Naive thymus-derived CD4-positive, alpha-beta T cell (primary cell): ENCODE measurements at regions not wholly inside any gene's neighbourhood (a gene's known extent, or its start where the extent isn't known, plus 50 kb on each side); places are given as distances from the start of the nearest gene placed in this dataset.

Source experiments
- ATAC-seq: fragments of 150-1000 bp; cut with Tn5 transposase; 2 replicates; pipeline ENCODE4 v1.10.0; 2021; ENCODE audit warnings: mild to moderate bottlenecking, moderate library complexity
- CTCF ChIA-PET: fragments of 350-600 bp; sonication (Branson Sonifier 250); formaldehyde crosslinking; loops from one replicate; lab custom pipeline; 2021; ENCODE audit warnings: antibody characterized with exemption; lab: Charles Lee
- POLR2A ChIA-PET: fragments of 350-600 bp; sonication (Branson Sonifier 250); formaldehyde crosslinking; loops from one replicate; lab custom pipeline; 2021; ENCODE audit warnings: antibody characterized with exemption, inconsistent platforms; lab: Charles Lee
- DNase-seq, 9 donors: peaks; one replicate each; pipeline versions ENCODE4 v3.0.0 to v3.0.0-alpha.2; 2020 to 2022; ENCODE audit warnings: mixed read lengths in 1 of 9
- H3K27ac ChIP-seq: one replicate; pipeline ENCODE4 v1.7.0; 2013; ENCODE audit warnings: mild to moderate bottlenecking, low read depth, low read length, moderate library complexity
- H3K27me3 ChIP-seq, 2 donors: one replicate each; pipeline ENCODE4 v1.7.0; 2013; ENCODE audit warnings: low read length in 2 of 2, mild to moderate bottlenecking in 2 of 2, moderate library complexity in 2 of 2; ENCODE audit not compliant: control insufficient read depth in 2 of 2, insufficient read depth in 2 of 2
- H3K36me3 ChIP-seq, 3 experiments: 1 replicate in 2 of 3; 2 replicates in 1 of 3; pipeline ENCODE4 v1.7.0; 2013; ENCODE audit warnings: low read length in 3 of 3, mild to moderate bottlenecking in 3 of 3, moderate library complexity in 1 of 3; ENCODE audit not compliant: insufficient read depth in 3 of 3, control insufficient read depth in 2 of 3
- H3K4me1 ChIP-seq, 2 donors: one replicate each; pipeline ENCODE4 v1.7.0; 2013; ENCODE audit warnings: low read length in 2 of 2, mild to moderate bottlenecking in 2 of 2, moderate library complexity in 1 of 2; ENCODE audit not compliant: control insufficient read depth in 2 of 2, insufficient read depth in 2 of 2
- H3K4me3 ChIP-seq: 2 replicates; pipeline ENCODE4 v1.7.0; 2013; ENCODE audit warnings: mild to moderate bottlenecking, low read length
- H3K9me3 ChIP-seq, 3 experiments: 1 replicate in 2 of 3; 2 replicates in 1 of 3; pipeline ENCODE4 v1.7.0; 2013; ENCODE audit warnings: low read length in 3 of 3; ENCODE audit not compliant: control insufficient read depth in 2 of 3
- H3K27ac Mint-ChIP-seq, 9 donors: one replicate each; pipeline ENCODE4 v1.8.0; 2020 to 2022; ENCODE audit warnings: mixed read lengths in 9 of 9, mild to moderate bottlenecking in 8 of 9, moderate library complexity in 5 of 9, inconsistent platforms in 2 of 9
- H3K27me3 Mint-ChIP-seq, 5 donors: one replicate each; pipeline ENCODE4 v1.8.0; 2021 to 2022; ENCODE audit warnings: mixed read lengths in 5 of 5, mild to moderate bottlenecking in 1 of 5
- H3K36me3 Mint-ChIP-seq, 5 donors: one replicate each; pipeline ENCODE4 v1.8.0; 2020 to 2022; ENCODE audit warnings: mixed read lengths in 5 of 5, mild to moderate bottlenecking in 3 of 5, inconsistent platforms in 1 of 5
- H3K4me1 Mint-ChIP-seq, 7 donors: one replicate each; pipeline ENCODE4 v1.8.0; 2020 to 2022; ENCODE audit warnings: mixed read lengths in 7 of 7, mild to moderate bottlenecking in 3 of 7, inconsistent platforms in 1 of 7
- H3K4me3 Mint-ChIP-seq, 10 donors: one replicate each; pipeline ENCODE4 v1.8.0; 2020 to 2022; ENCODE audit warnings: mild to moderate bottlenecking in 10 of 10, mixed read lengths in 10 of 10, moderate library complexity in 6 of 10, inconsistent platforms in 2 of 10
- H3K9me3 Mint-ChIP-seq, 11 donors: one replicate each; pipeline ENCODE4 v1.8.0; 2020 to 2022; ENCODE audit warnings: mixed read lengths in 11 of 11, mild to moderate bottlenecking in 4 of 11, inconsistent platforms in 1 of 11, moderate library complexity in 1 of 11
- intact Hi-C, 2 donors: fragments of 100-400 bp; cut with micrococcal nuclease; formaldehyde crosslinking; loops; one replicate each; pipeline ENCODE4 v1.15.1; 2023

DNA sequence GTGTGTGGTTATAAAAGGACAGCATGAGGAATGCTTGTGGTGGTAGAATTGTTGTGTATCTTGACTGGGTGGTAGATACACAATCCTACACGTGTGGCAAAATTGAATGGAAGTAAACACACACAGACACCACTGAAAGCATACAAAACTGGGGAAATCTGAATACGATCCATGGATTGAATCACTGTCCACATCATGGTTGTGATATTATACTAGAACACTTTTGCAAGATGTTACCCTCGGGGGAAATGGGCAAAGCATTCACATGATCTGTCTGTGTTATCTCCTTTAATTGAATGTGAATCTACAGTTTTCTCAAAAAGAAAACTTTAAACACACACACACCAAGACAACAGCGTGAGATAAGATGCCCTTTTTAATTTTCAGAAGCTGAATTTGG is 165.2 kb upstream of the CELF2 start:
- intact Hi-C loops = no loop called here
- Mint-ChIP-seq H3K27ac (no peak overlapping the region), H3K27me3 (peaks cover 23 to 28% (median 25%) of the 10 kb centered on the region in 5 donors), H3K4me3 (no peak overlapping the region), H3K4me1 (peaks cover 0 to 6% (median 0%) of the 10 kb centered on the region in 7 donors), H3K36me3 (no peaks in the 10 kb centered on the region), H3K9me3 (peaks cover 0 to 3% (median 0%) of the 10 kb centered on the region in 11 donors)
- no peaks in the 10 kb centered on the region for H3K36me3 ChIP-seq
- H3K27me3 ChIP-seq = peaks cover 0 to 3% of the 10 kb centered on the region in 2 donors
- no peaks in the 10 kb centered on the region for H3K4me1 ChIP-seq
- ChIA-PET CTCF (no interaction called here), POLR2A (no interaction called here)
- H3K27ac ChIP-seq = no peak overlapping the region
- DNase-seq (no peak), ATAC-seq (no peak)
- no peak overlapping the region for H3K4me3 ChIP-seq
- H3K9me3 ChIP-seq = no peaks in the 10 kb centered on the region

DNA sequence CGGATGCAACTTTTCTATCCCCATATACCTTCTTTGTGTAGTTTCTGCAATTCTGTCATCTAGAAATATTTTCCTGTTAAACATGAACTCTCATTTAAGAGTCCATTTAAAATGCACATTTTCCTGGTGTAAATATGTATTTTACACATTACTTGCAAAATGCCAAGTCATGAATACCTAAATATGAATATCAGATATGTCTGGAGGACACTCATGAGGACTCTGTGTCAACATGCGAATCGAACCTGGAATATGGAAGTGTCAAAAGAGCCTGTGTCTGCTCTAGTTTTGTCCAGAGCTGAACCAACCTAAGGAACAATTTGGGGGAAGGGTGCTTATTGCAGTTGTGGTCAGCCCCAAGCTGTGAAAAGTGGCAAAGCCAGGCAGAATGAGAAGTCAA is 163.7 kb upstream of the CELF2 start:
- H3K36me3 Mint-ChIP-seq = no peaks in the 10 kb centered on the region
- Histone ChIP-seq H3K27ac (no peak overlapping the region), H3K4me1 (no peaks in the 10 kb centered on the region), H3K36me3 (no peaks in the 10 kb centered on the region), H3K4me3 (no peak overlapping the region), H3K9me3 (no peaks in the 10 kb centered on the region), H3K27me3 (peaks cover 0 to 3% of the 10 kb centered on the region in 2 donors)
- peaks cover 0 to 6% (median 0%) of the 10 kb centered on the region in 7 donors for H3K4me1 Mint-ChIP-seq
- POLR2A ChIA-PET = no interaction called here
- no peak overlapping the region for H3K4me3 Mint-ChIP-seq
- peaks cover 19 to 28% (median 27%) of the 10 kb centered on the region in 5 donors for H3K27me3 Mint-ChIP-seq
- intact Hi-C loops = no loop called here
- H3K27ac Mint-ChIP-seq = no peak overlapping the region
- ATAC-seq (no peak), DNase-seq (no peak)
- CTCF ChIA-PET = no interaction called here
- H3K9me3 Mint-ChIP-seq = peaks cover 0 to 3% (median 0%) of the 10 kb centered on the region in 11 donors

DNA sequence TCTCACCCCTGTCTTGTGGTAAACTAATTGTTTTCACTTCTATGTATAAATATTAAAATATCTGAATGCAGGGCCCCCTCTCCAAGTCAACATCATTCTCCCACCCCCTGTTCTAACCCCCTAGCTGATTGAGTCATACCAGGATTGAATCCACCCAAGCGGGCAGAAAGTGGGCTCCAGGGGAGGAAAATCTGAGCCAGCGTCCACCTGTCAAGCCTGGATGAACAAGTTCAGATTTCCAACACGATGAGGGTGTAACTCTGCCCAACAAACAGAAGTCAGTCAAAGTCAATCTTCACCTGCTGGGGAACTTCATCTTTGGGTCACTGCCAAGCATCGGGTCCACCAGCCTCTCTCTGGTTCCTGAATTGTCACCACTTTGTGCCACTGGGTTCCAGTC is 162.9 kb upstream of the CELF2 start:
- Mint-ChIP-seq H3K4me3 (no peak overlapping the region), H3K9me3 (peaks cover 0 to 3% (median 0%) of the 10 kb centered on the region in 11 donors), H3K36me3 (no peaks in the 10 kb centered on the region), H3K4me1 (peaks cover 0 to 6% (median 0%) of the 10 kb centered on the region in 7 donors), H3K27me3 (peaks cover 18 to 27% (median 24%) of the 10 kb centered on the region in 5 donors), H3K27ac (no peak overlapping the region)
- Histone ChIP-seq H3K36me3 (no peaks in the 10 kb centered on the region), H3K4me1 (no peaks in the 10 kb centered on the region), H3K4me3 (no peak overlapping the region), H3K9me3 (no peaks in the 10 kb centered on the region), H3K27ac (no peak overlapping the region), H3K27me3 (peaks cover 0 to 3% of the 10 kb centered on the region in 2 donors)
- ATAC-seq (no peak), DNase-seq (no peak)
- ChIA-PET CTCF (no interaction called here), POLR2A (no interaction called here)
- intact Hi-C loops = no loop called here

DNA sequence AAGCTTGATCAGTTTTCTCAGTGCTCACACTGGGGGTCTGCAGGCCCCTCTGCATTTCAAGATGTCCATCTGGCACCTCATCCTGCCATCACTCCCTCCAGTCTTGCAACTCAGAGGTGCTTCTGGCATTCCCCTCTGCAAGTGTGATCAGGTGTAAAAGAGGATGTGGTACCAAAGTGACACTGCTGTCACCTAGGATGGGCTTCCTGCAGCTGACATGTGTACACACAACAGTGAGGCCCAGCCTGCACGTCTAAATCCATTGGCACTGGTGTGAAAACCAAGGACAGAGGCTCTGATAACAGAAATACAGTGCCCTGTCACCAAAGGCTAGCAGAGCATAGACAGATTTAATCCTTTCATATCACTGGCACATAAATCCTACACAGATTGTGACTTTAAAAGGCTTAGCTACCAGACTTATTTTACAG is 162.5 kb upstream of the CELF2 start:
- peaks cover 0 to 3% (median 0%) of the 10 kb centered on the region in 11 donors for H3K9me3 Mint-ChIP-seq
- no peaks in the 10 kb centered on the region for H3K9me3 ChIP-seq
- ATAC-seq = peak; percentile 16
- no peak overlapping the region for H3K27ac Mint-ChIP-seq
- H3K27ac ChIP-seq = no peak overlapping the region
- ChIA-PET CTCF (no interaction called here), POLR2A (no interaction called here)
- H3K27me3 ChIP-seq = peaks cover 0 to 3% of the 10 kb centered on the region in 2 donors
- H3K27me3 Mint-ChIP-seq = peaks cover 17 to 27% (median 23%) of the 10 kb centered on the region in 5 donors
- intact Hi-C loops = no loop called here
- no peaks in the 10 kb centered on the region for H3K36me3 Mint-ChIP-seq
- H3K4me1 Mint-ChIP-seq = peaks cover 0 to 6% (median 0%) of the 10 kb centered on the region in 7 donors
- no peak for DNase-seq
- no peak overlapping the region for H3K4me3 ChIP-seq
- no peaks in the 10 kb centered on the region for H3K4me1 ChIP-seq
- H3K4me3 Mint-ChIP-seq = no peak overlapping the region
- H3K36me3 ChIP-seq = no peaks in the 10 kb centered on the region

DNA sequence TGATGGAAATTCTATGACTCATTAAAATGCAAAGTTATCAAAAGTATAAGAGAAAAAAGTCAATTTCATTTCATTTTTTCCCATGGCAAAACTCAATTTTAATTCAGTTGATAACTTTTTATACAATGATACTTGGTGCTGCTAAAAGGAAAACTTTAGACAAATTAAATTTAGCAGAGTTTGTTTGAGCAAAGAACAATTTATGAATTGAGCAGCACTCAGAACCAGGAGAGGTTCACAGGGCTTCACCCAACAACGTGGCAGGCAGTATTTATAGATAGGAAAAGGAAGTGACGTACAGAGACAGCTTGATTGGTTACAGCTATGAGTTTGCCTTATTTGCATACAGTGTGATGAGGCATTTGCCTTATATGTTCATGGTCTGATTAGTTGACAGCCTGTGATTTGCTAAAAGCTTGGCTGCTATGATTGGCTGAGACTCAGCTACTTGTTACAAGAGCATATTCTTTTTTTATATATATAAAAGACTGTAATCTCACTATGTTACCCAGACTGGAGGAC is 157.2 kb upstream of the CELF2 start:
- ChIA-PET CTCF (no interaction called here), POLR2A (no interaction called here)
- no peak overlapping the region for H3K27ac Mint-ChIP-seq
- intact Hi-C loops = no loop called here
- Histone ChIP-seq H3K27ac (no peak overlapping the region), H3K4me3 (no peak overlapping the region), H3K27me3 (no peaks in the 10 kb centered on the region), H3K4me1 (no peaks in the 10 kb centered on the region), H3K36me3 (no peaks in the 10 kb centered on the region), H3K9me3 (no peaks in the 10 kb centered on the region)
- no peak for DNase-seq
- peaks cover 0 to 8% (median 5%) of the 10 kb centered on the region in 5 donors for H3K27me3 Mint-ChIP-seq
- H3K4me3 Mint-ChIP-seq = no peak overlapping the region
- ATAC-seq = no peak
- no peaks in the 10 kb centered on the region for H3K4me1 Mint-ChIP-seq
- peaks cover 0 to 4% (median 0%) of the 10 kb centered on the region in 11 donors for H3K9me3 Mint-ChIP-seq
- no peaks in the 10 kb centered on the region for H3K36me3 Mint-ChIP-seq

DNA sequence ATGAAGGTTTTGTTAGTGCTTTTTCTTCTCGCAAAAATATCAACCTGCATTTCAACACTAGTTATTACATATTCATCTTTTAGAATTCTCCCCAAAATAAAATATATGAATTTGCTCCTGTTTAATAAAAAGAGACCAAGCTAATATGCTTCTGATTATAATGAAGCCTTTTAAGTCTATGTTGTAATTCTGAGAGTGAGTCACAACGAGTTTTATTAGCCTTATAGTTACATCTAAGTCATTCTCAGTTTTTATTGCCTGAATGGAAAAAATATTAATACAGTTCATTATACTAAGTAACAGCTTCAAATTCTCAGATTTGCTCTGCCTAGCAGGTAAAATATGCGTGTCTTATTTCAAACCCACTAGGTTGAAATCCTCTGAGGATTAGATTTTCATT is 152.4 kb upstream of the CELF2 start:
- POLR2A ChIA-PET = no interaction called here
- CTCF ChIA-PET = no interaction called here

DNA sequence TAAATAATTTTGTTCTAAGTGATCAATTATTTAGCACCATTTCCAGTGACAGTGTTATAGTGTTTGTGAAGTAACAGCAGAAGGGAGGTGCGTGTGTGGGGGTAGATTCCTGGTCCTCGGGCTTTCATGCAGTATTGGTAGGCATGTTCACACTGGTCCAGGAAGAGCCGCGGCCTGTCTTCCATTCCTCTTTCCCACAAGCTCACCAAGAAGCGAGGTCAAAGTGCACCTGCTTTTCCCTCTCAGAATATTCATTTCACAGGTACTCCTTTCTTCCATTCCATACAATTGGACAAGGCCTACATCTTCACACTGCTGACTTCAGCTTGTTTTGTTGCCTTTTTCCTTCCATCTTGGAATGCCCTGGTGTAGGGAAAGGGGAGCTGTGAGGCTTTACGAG is 151.8 kb upstream of the CELF2 start:
- ChIA-PET CTCF (no interaction called here), POLR2A (no interaction called here)
- Histone ChIP-seq H3K9me3 (no peaks in the 10 kb centered on the region), H3K27ac (no peak overlapping the region), H3K36me3 (no peaks in the 10 kb centered on the region), H3K4me3 (no peak overlapping the region), H3K4me1 (no peaks in the 10 kb centered on the region), H3K27me3 (no peaks in the 10 kb centered on the region)
- H3K27ac Mint-ChIP-seq = no peak overlapping the region
- no peaks in the 10 kb centered on the region for H3K36me3 Mint-ChIP-seq
- intact Hi-C loops = no loop called here
- no peak for DNase-seq
- peaks cover 0 to 12% (median 5%) of the 10 kb centered on the region in 5 donors for H3K27me3 Mint-ChIP-seq
- no peak overlapping the region for H3K4me3 Mint-ChIP-seq
- ATAC-seq = no peak
- peaks cover 0 to 3% (median 0%) of the 10 kb centered on the region in 11 donors for H3K9me3 Mint-ChIP-seq
- H3K4me1 Mint-ChIP-seq = no peaks in the 10 kb centered on the region

More for the DNA sequence above, 152.4 kb upstream of the CELF2 start:
- H3K4me3 ChIP-seq = no peak overlapping the region
- DNase-seq (no peak), ATAC-seq (no peak)
- intact Hi-C loops = no loop called here
- Mint-ChIP-seq H3K27ac (no peak overlapping the region), H3K9me3 (peaks cover 0 to 3% (median 0%) of the 10 kb centered on the region in 11 donors), H3K36me3 (no peaks in the 10 kb centered on the region), H3K4me3 (no peak overlapping the region), H3K4me1 (no peaks in the 10 kb centered on the region), H3K27me3 (peaks cover 0 to 7% (median 0%) of the 10 kb centered on the region in 5 donors)
- no peaks in the 10 kb centered on the region for H3K27me3 ChIP-seq
- no peaks in the 10 kb centered on the region for H3K36me3 ChIP-seq
- no peak overlapping the region for H3K27ac ChIP-seq
- H3K9me3 ChIP-seq = no peaks in the 10 kb centered on the region
- H3K4me1 ChIP-seq = no peaks in the 10 kb centered on the region
